NCI-H1092 treated with DMSO at 0.1 percent for 48 hours (cell line): ENCODE measurements at regions not wholly inside any gene's neighbourhood (a gene's known extent, or its start where the extent isn't known, plus 50 kb on each side); places are given as distances from the start of the nearest gene placed in this dataset.
"Not testable (repeated sequence)": the region's sequence is repeated elsewhere in the genome, so short reads cannot be mapped to it uniquely, and the experiment has no call there.

ENCODE experiments used
- DNase-seq: peaks from one replicate; lab custom pipeline; 2025; lab: John Stamatoyannopoulos, UW

DNA sequence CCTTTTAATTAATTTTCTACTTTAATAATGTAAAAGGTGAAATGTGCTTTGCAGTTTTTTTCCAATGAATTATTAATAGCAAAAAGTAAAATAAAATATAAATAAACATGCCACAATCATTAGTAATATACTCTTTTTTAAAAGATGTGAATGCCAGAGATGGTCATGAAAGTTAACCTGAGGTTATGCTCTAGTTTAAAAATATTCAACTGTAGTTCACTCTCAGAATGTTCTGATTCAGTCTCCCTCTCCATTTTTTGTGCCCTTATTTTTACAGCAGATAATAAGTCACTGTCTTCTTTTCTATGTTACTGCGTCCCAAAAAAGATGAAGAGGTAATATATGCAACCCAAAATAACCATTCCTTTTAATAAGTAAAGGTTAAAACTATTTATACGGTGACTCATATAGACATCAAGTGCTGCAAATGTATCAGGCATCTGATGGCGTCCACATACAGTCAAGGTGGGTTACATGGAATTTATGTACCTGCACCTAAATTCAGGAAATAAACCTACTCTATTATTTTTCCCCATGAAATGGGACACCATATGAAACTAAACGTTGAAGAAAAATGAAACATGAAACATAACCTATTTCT, 153.6 kb upstream of the ZNF804A start:
- DNase-seq, result no peak

- no peak for DNase-seq
These were observed 148.6 kb upstream of the ZNF804A start for GRCh38 chr2:184449760-184450159.

GRCh38 chr2:184452907-184453306, 145.4 kb upstream of the ZNF804A start:
- DNase-seq, result no peak

DNA sequence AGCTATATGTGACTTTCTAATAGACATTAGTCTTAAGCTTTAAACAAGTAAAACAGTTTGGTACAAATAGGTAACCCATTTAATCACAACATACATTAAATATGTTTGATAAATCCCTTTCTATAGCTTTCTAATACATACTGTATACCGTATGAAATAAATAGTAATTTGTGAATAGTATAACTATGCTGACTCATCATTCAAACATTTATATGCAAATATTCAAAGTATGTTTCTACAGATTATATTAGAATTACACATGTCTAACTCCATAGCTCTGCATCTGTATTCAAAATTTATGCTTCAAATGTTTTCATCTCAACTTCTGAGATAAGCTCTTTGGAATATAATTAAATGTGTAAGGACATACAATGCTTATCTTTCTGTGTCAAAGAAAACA, 142.7 kb upstream of the ZNF804A start:
- DNase-seq, result no peak

DNA sequence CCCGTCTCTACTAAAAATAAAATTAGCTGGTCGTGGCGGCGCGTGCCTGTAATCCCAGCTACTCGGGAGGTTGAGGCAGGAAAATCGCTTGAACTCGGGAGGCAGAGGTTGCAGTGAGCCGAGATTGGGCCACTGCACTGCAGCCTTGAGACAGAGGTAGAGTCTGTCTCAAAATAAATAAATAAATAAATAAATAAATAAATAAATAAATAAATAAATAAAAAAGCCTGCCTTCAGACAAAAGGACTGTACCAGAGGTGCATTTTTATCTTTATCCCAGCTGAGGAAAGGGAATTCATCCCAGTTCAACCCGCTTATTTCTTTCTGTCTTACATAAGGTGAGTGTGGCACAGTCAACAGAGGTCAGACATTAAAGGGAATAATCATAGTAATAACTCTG, 141.6 kb upstream of the ZNF804A start:
- not testable (repeated sequence) for DNase-seq

DNA sequence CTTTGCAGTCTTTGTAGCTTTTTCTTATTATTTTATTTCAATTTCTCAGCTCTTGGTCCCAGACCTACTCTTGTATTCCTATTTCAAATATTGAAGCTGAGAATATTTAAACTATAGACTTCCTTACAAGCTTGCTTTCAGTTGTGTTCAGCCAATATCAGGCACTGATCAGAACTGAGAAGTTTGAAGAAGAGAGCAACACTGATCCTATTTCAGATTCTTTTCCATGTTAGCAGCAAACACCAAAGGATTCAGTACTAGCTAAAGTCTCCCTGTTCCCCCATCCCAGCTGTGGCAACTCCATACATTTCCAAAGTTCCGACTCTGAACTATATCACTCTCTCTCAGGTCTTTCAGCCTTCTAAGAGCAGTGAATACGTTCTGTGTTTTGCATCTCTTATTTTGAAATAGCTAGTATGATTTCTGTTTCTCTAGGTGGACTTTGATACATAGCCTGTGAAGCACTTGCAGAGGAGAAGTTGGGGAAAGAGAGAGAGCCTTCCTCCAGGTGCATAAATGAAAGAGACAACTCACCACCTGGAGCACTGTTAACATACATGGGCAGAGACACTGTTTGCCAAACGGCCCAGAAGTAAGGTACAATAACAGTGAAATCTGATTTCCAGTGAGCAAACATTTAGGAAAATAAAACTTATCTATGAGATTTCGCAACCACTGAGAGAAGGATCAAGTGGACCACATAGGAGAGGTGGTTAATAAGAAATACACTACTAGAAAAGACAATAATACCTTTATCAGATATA, 135.0 kb upstream of the ZNF804A start:
- DNase-seq, result no peak

- DNase-seq, result no peak
These were observed 134.5 kb upstream of the ZNF804A start for GRCh38 chr2:184463866-184464248.

DNA sequence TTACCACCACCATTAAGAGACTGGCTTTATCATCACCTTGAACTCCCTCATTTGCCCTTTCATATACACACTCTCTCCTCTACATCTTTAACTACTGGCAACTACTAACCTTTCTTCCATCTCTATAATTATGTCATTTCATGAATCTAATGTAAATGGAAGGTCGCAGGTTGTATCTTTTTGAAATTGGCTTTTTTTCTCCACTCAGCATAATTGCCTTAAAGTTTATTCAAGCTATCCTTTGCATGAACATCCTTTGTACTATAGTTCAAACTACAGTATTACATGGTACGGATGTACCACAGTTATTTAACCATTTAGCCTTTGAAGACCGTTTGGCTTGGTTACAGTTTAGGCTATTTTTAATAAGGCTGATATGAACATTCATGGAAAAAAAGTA, 129.5 kb upstream of the ZNF804A start:
- DNase-seq, result no peak

- DNase-seq, result no peak
These were observed 125.8 kb upstream of the ZNF804A start for GRCh38 chr2:184472481-184472880.

GRCh38 chr2:184481865-184482264, 116.5 kb upstream of the ZNF804A start:
- no peak for DNase-seq

- no peak for DNase-seq
These were observed 99.4 kb upstream of the ZNF804A start for GRCh38 chr2:184498936-184499335.

DNA sequence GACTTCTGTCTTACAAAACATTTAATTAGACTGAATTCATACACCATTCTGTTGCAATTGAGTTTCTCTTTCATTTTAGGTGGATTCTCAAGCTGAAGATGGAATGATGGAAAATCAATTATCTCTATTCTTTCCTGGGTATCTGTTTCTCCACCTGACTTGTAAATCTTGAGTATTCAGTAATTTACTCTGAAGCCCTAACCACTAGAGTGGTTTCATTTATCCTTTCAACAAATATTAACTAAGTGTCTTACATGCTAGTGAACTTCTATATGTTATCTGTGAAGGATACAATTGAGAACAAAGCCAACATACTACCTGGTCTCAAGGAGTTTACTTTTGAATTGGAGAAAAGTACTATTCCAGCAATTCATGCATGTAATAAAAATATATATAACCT, 94.1 kb upstream of the ZNF804A start:
- DNase-seq, result no peak

GRCh38 chr2:184507254-184507653, 91.1 kb upstream of the ZNF804A start:
- DNase-seq, result no peak

DNA sequence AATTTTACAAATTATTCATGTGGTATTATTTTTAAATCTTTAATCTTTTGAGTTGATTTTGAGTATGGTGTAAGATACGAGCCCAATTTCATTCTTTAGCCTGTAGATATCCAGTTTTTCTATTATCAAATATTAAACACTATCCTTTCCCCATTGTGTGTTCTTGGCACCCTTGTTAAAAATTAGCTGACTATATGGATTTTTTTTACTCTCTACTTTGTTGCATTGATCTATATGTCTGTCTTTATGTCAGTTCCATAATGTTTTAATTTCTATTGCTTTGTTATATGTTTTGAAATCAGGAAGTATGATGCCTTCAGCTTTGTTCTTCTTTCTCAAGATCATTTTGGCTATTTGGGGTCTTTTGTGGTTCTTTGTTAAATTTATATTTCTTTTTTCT, 80.9 kb upstream of the ZNF804A start:
- no peak for DNase-seq

GRCh38 chr2:184520441-184520840, 77.9 kb upstream of the ZNF804A start:
- DNase-seq, result no peak

- DNase-seq, result no peak
These were observed 74.6 kb upstream of the ZNF804A start for GRCh38 chr2:184523732-184524131.

- no peak for DNase-seq
These were observed 73.6 kb upstream of the ZNF804A start for GRCh38 chr2:184524551-184525382.

- no peak for DNase-seq
These were observed 71.3 kb upstream of the ZNF804A start for GRCh38 chr2:184527058-184527457.

GRCh38 chr2:184528119-184528518, 70.2 kb upstream of the ZNF804A start:
- DNase-seq, result no peak

DNA sequence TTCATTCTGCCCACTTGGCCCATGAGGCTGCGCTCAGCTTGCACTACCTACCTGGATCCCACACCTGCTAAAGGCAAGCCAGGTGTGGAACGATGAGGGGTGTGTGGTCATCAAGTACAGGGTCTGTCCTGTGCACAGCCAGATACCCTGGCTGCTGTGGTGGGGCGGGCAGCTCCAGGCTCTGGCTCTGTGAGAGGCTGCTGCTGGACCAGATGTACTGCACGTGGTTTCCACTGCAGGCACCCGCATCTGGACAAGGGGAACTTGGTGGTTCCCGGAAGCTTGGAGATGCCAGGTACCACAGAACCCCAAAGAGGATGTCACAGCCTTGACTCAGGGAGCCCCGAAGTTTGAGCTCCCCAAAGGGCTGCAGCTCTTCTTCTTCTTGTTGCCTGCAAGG, 68.1 kb upstream of the ZNF804A start:
- no peak for DNase-seq

DNA sequence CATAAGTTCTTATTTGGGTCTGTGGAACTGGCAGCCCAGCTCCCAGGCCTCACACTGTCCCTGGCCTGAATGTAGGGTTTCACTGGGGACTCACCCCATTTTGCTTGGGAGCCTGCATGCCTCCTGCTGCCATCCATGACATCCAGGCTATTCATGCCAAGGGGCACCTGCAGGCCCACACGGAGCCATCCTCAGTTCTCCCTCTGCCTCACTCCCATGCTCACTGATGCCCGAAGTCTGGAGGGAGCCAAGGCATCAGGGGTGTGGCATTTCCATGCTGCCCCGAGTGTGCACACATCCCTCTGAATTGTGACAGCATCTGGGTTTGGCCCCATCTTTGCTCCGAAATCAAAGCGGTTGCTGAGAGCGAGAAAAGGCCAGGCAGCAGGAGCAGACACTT, 67.4 kb upstream of the ZNF804A start:
- DNase-seq, result no peak

GRCh38 chr2:184532551-184532950, 65.8 kb upstream of the ZNF804A start:
- DNase-seq, result no peak

- DNase-seq, result no peak
These were observed 63.3 kb upstream of the ZNF804A start for GRCh38 chr2:184534986-184535385.
